Natural killer cell (primary cell): ENCODE measurements at regions not wholly inside any gene's neighbourhood (a gene's known extent, or its start where the extent isn't known, plus 50 kb on each side); places are given as distances from the start of the nearest gene placed in this dataset.

ENCODE experiments used
- ATAC-seq, 3 donors: fragments of 150-1000 bp in 2 of 3; fragments of 200-7000 bp in 1 of 3; cut with Tn5 transposase; 1 replicate in 1 of 3; 2 replicates in 2 of 3; pipeline ENCODE4 v1.10.0; 2021; ENCODE audit warnings: mild to moderate bottlenecking in 2 of 3, moderate library complexity in 2 of 3
- DNase-seq, 2 donors: peaks; one replicate each; pipeline versions ENCODE4 v3.0.0 to v3.0.0-alpha.2; 2013 to 2021; ENCODE audit warnings: mixed read lengths in 1 of 2
- H3K27ac ChIP-seq: one replicate; pipeline ENCODE4 v1.5.1; 2013; ENCODE audit warnings: mild to moderate bottlenecking, low read length
- H3K27me3 ChIP-seq: one replicate; pipeline ENCODE4 v1.6.1; 2013; ENCODE audit warnings: low read length; ENCODE audit not compliant: control insufficient read depth, insufficient read depth
- H3K36me3 ChIP-seq: one replicate; pipeline ENCODE4 v1.6.1; 2013; ENCODE audit warnings: low read length; ENCODE audit not compliant: control insufficient read depth, insufficient read depth
- H3K4me1 ChIP-seq: one replicate; pipeline ENCODE4 v1.6.1; 2013; ENCODE audit warnings: low read length; ENCODE audit not compliant: control insufficient read depth, insufficient read depth
- H3K4me3 ChIP-seq: one replicate; pipeline ENCODE4 v1.5.1; 2013; ENCODE audit warnings: low read length
- H3K9me3 ChIP-seq: one replicate; pipeline ENCODE4 v1.6.1; 2013; ENCODE audit warnings: low read length; ENCODE audit not compliant: control insufficient read depth, insufficient read depth
- H3K27ac Mint-ChIP-seq, 2 donors: one replicate each; pipeline ENCODE4 v1.8.0; 2022; ENCODE audit warnings: mild to moderate bottlenecking in 2 of 2, mixed read lengths in 2 of 2, moderate library complexity in 1 of 2
- H3K27me3 Mint-ChIP-seq, 2 donors: one replicate each; pipeline ENCODE4 v1.8.0; 2022; ENCODE audit warnings: low read depth in 2 of 2, mixed read lengths in 2 of 2
- H3K36me3 Mint-ChIP-seq: one replicate; pipeline ENCODE4 v1.8.0; 2022; ENCODE audit warnings: mixed read lengths
- H3K4me1 Mint-ChIP-seq, 2 donors: one replicate each; pipeline ENCODE4 v1.8.0; 2022; ENCODE audit warnings: mixed read lengths in 2 of 2
- H3K4me3 Mint-ChIP-seq: one replicate; pipeline ENCODE4 v1.8.0; 2022; ENCODE audit warnings: mild to moderate bottlenecking, moderate library complexity, mixed read lengths
- H3K9me3 Mint-ChIP-seq, 2 donors: one replicate each; pipeline ENCODE4 v1.8.0; 2022; ENCODE audit warnings: mixed read lengths in 2 of 2
- CTCF ChIP-seq: fragments of 200-600 bp; IDR thresholded peaks from one replicate; pipeline ENCODE4 v1.8.0; 2022; ENCODE audit warnings: antibody characterized with exemption
- WGBS: methylation state at CpG from one replicate; pipeline ENCODE4 v1.1.7; 2013; ENCODE audit warnings: missing lambda C conversion rate; ENCODE audit not compliant: insufficient coverage; 5-methylcytosine and 5-hydroxymethylcytosine counted together
- intact Hi-C: fragments of 100-400 bp; cut with micrococcal nuclease; formaldehyde crosslinking; loops from one replicate; pipeline ENCODE4 v1.14.2; 2022

DNA sequence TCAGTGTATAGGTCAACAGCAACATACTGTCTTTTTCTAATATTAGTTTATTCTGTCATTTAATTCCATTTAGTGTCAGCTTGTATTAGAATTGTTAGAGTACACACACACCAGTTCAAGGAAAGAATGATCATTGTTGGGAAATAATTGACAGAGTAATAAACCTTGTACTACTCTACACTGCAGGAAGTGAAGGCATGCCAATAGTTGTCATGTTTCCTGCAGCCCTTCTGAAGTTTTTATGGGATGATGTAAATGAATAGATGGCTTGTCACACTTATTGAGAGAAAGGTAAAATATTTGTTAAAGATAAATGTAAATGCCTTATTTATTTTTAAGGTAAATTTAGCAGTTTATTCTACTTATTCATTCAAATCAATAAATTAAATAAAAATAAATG lies 306.9 kb upstream of the KLHL1 start:
- Histone ChIP-seq H3K4me1 (no peaks in the 10 kb centered on the region), H3K36me3 (no peaks in the 10 kb centered on the region), H3K27ac (no peak overlapping the region), H3K27me3 (no peaks in the 10 kb centered on the region), H3K9me3 (no peaks in the 10 kb centered on the region), H3K4me3 (no peak overlapping the region)
- intact Hi-C loops = no loop called here
- Mint-ChIP-seq H3K27ac (no peak overlapping the region), H3K36me3 (peaks cover 9% of the 10 kb centered on the region), H3K9me3 (peaks cover 24 to 34% of the 10 kb centered on the region in 2 donors), H3K4me1 (no peaks in the 10 kb centered on the region), H3K27me3 (no peaks in the 10 kb centered on the region), H3K4me3 (no peak overlapping the region)
- ATAC-seq (no peak), DNase-seq (no peak)
- TF ChIP-seq CTCF = no peak

GRCh38 chr13:70408865-70409264 lies 300.6 kb upstream of the KLHL1 start:
- Mint-ChIP-seq H3K4me3 (no peak overlapping the region), H3K36me3 (no peaks in the 10 kb centered on the region), H3K27ac (no peak overlapping the region), H3K27me3 (no peaks in the 10 kb centered on the region), H3K9me3 (peaks cover 22 to 26% of the 10 kb centered on the region in 2 donors), H3K4me1 (no peaks in the 10 kb centered on the region)
- Histone ChIP-seq H3K27me3 (no peaks in the 10 kb centered on the region), H3K9me3 (no peaks in the 10 kb centered on the region), H3K4me3 (no peak overlapping the region), H3K4me1 (no peaks in the 10 kb centered on the region), H3K27ac (no peak overlapping the region), H3K36me3 (no peaks in the 10 kb centered on the region)
- ATAC-seq (no peak), DNase-seq (no peak)
- WGBS = 100% methylated on average over 1 of the region's 1 CpG
- intact Hi-C loops = no loop called here
- TF ChIP-seq CTCF = no peak

GRCh38 chr13:70407486-70407885 lies 299.2 kb upstream of the KLHL1 start:
- no peak overlapping the region for H3K27ac ChIP-seq
- no peak for TF ChIP-seq CTCF
- no CpG with 5 or more reads among the region's 1 CpG for WGBS
- no peaks in the 10 kb centered on the region for H3K4me1 Mint-ChIP-seq
- no peaks in the 10 kb centered on the region for H3K27me3 Mint-ChIP-seq
- no peak overlapping the region for H3K4me3 ChIP-seq
- no peak overlapping the region for H3K4me3 Mint-ChIP-seq
- no peaks in the 10 kb centered on the region for H3K36me3 Mint-ChIP-seq
- ATAC-seq (no peak), DNase-seq (no peak)
- no peak overlapping the region for H3K27ac Mint-ChIP-seq
- H3K9me3 ChIP-seq = no peaks in the 10 kb centered on the region
- H3K9me3 Mint-ChIP-seq = peaks cover 19 to 20% of the 10 kb centered on the region in 2 donors
- intact Hi-C loops = no loop called here
- no peaks in the 10 kb centered on the region for H3K27me3 ChIP-seq
- no peaks in the 10 kb centered on the region for H3K4me1 ChIP-seq
- no peaks in the 10 kb centered on the region for H3K36me3 ChIP-seq

GRCh38 chr13:70405266-70405665 lies 297.0 kb upstream of the KLHL1 start:
- WGBS = 87% methylated on average over 4 of the region's 4 CpGs
- no peaks in the 10 kb centered on the region for H3K4me1 Mint-ChIP-seq
- no peak overlapping the region for H3K4me3 Mint-ChIP-seq
- H3K4me3 ChIP-seq = no peak overlapping the region
- no peaks in the 10 kb centered on the region for H3K27me3 Mint-ChIP-seq
- DNase-seq (no peak), ATAC-seq (no peak)
- no peaks in the 10 kb centered on the region for H3K36me3 Mint-ChIP-seq
- H3K27ac Mint-ChIP-seq = no peak overlapping the region
- no peaks in the 10 kb centered on the region for H3K27me3 ChIP-seq
- H3K27ac ChIP-seq = no peak overlapping the region
- intact Hi-C loops = no loop called here
- H3K36me3 ChIP-seq = no peaks in the 10 kb centered on the region
- H3K9me3 Mint-ChIP-seq = peaks cover 9 to 12% of the 10 kb centered on the region in 2 donors
- no peaks in the 10 kb centered on the region for H3K9me3 ChIP-seq
- no peaks in the 10 kb centered on the region for H3K4me1 ChIP-seq
- no peak for TF ChIP-seq CTCF
